Keratinocyte (primary cell): ENCODE measurements at regions not wholly inside any gene's neighbourhood (a gene's known extent, or its start where the extent isn't known, plus 50 kb on each side); places are given as distances from the start of the nearest gene placed in this dataset.

Experiments used
- CTCF ChIP-seq, 3 experiments: IDR thresholded peaks in 1 of 3; conservative IDR thresholded peaks in 1 of 3; optimal IDR thresholded peaks in 1 of 3; 2 replicates in 2 of 3; 3 replicates in 1 of 3; pipeline versions ENCODE3 to v1.5.1; 2011; ENCODE audit warnings: low read length in 3 of 3, mild to moderate bottlenecking in 3 of 3, moderate library complexity in 2 of 3, control low read depth in 1 of 3, inconsistent platforms in 1 of 3; ENCODE audit not compliant: insufficient read depth in 2 of 3; ENCODE audit errors: extremely low read depth in 1 of 3
- EZH2 ChIP-seq: IDR thresholded peaks from one replicate; pipeline ENCODE4 v1.6.1; 2012; ENCODE audit warnings: inconsistent platforms, mild to moderate bottlenecking, low read length, moderate library complexity

- TF ChIP-seq CTCF (optimal IDR thresholded peaks at IDR 0.05 in 1 of 3, IDR thresholded peaks at IDR 0.05 in 1 of 3, conservative IDR thresholded peaks at IDR 0.05 in 1 of 3; ENCODE audit: extremely low read depth in 1 of 3, insufficient read depth in 2 of 3, low read length in 3 of 3) (no peak), EZH2 (no peak)
Observed at GRCh38 chrX:10707773-10708172, 87.4 kb upstream of the MID1 start.
